ENCODE measurements at regions not wholly inside any gene's neighbourhood (a gene's known extent, or its start where the extent isn't known, plus 50 kb on each side); places are given as distances from the start of the nearest gene placed in this dataset.
A peak's percentile ranks its signal among the peaks of the same experiment; 100 is the strongest.
"Not testable (repeated sequence)": the region's sequence is repeated elsewhere in the genome, so short reads cannot be mapped to it uniquely, and the experiment has no call there.

DNA sequence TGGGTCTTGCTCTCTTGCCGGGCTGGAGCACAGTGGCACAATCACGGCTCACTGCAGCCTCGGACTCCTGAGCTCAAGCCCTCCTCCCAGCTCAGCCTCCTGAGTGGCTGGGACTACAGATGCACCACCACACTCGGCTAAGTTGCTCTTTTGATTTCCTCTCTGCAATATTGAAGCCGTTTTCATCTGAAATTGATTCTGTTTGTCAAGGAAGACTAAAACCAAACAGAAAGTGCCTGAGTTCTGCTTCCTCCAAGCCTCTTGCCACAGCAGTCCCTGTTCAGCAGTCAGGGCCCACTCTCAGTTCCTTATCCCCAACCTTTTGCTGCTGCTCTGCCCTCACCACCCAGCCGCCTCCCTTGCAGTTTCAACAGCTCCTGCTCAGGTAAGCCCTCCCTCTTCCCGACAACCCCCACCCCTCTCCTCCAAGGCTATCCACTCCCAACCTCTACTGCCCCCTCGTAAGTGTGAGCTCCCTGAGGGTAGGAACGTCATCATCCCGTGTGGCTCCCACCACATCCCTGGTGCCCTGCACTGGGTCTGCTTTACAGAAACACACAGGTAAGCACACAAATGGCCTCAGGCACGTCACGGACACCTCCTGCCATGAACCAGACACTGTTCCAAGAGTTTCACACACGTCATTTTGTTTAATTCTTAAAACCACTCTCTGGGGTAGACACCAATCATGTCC, 70.7 kb upstream of the TAB2 start:
- DNase-seq (ENCODE audit: low spot score): no peak
- Histone ChIP-seq H3K9me3 (ENCODE audit: low read depth) (no peaks in the 10 kb centered on the region), H3K36me3 (replicated peaks; ENCODE audit: insufficient read depth, low read depth) (no peaks in the 10 kb centered on the region), H3K79me2 (no peaks in the 10 kb centered on the region), H2AFZ (no peak overlapping the region), H3K4me1 (ENCODE audit: insufficient read depth) (peaks cover 10% of the 10 kb centered on the region), H3K4me3 (no peak overlapping the region), H3K9me2 (replicated peaks; ENCODE audit: insufficient read depth) (no peaks in the 10 kb centered on the region), H3K27ac (no peak overlapping the region), H3K4me2 (no peak overlapping the region), H4K20me1 (ENCODE audit: insufficient read depth, poor library complexity, severe bottlenecking) (no peaks in the 10 kb centered on the region), H3K27me3 (no peaks in the 10 kb centered on the region)
- TF ChIP-seq, protein P1, sequence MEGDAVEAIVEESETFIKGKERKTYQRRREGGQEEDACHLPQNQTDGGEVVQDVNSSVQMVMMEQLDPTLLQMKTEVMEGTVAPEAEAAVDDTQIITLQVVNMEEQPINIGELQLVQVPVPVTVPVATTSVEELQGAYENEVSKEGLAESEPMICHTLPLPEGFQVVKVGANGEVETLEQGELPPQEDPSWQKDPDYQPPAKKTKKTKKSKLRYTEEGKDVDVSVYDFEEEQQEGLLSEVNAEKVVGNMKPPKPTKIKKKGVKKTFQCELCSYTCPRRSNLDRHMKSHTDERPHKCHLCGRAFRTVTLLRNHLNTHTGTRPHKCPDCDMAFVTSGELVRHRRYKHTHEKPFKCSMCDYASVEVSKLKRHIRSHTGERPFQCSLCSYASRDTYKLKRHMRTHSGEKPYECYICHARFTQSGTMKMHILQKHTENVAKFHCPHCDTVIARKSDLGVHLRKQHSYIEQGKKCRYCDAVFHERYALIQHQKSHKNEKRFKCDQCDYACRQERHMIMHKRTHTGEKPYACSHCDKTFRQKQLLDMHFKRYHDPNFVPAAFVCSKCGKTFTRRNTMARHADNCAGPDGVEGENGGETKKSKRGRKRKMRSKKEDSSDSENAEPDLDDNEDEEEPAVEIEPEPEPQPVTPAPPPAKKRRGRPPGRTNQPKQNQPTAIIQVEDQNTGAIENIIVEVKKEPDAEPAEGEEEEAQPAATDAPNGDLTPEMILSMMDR (IDR thresholded peaks at IDR 0.05; ENCODE audit: poor library complexity): no peak
- TF ChIP-seq EZH2 (IDR thresholded peaks at IDR 0.05; ENCODE audit: borderline replicate concordance) (no peak), EZH2phosphoT487 (IDR thresholded peaks at IDR 0.05; ENCODE audit: low read depth, severe bottlenecking, unreplicated experiment) (no peak)
- WGBS (ENCODE audit: low lambda C conversion rate, missing lambda C conversion rate): 89% methylated on average over 13 of the region's 13 CpGs

DNA sequence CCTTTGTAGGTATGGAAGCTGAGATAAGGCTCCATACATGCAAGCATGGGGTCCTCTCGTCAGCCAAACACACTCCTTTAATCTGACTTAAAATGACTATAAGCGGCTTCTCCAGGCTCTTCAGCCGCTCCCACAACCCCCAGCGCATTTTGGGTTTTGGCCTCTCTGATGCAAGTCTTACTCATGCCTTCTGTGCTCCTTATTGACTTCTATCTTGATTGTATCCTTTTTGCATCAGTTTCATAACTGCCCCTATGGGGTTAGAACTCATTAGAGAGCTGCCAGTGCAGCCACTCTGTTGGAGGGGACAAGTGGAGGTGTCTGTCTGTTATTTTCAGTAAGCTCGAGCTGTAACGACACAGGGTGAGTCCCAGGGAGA, 70.1 kb upstream of the TAB2 start:
- no peaks in the 10 kb centered on the region for H4K20me1 ChIP-seq (ENCODE audit: insufficient read depth, poor library complexity, severe bottlenecking)
- TF ChIP-seq, protein P1 (IDR thresholded peaks at IDR 0.05; ENCODE audit: poor library complexity): no peak
- TF ChIP-seq EZH2 (IDR thresholded peaks at IDR 0.05; ENCODE audit: borderline replicate concordance) (no peak), EZH2phosphoT487 (IDR thresholded peaks at IDR 0.05; ENCODE audit: low read depth, severe bottlenecking, unreplicated experiment) (no peak)
- DNase-seq (ENCODE audit: low spot score): no peak
- H3K4me3 ChIP-seq: no peak overlapping the region
- no peaks in the 10 kb centered on the region for H3K9me3 ChIP-seq (ENCODE audit: low read depth)
- H3K27ac ChIP-seq: no peak overlapping the region
- H3K4me2 ChIP-seq: no peak overlapping the region
- H3K9me2 ChIP-seq (replicated peaks; ENCODE audit: insufficient read depth): no peaks in the 10 kb centered on the region
- H3K36me3 ChIP-seq (replicated peaks; ENCODE audit: insufficient read depth, low read depth): no peaks in the 10 kb centered on the region
- no peak overlapping the region for H2AFZ ChIP-seq
- H3K79me2 ChIP-seq: no peaks in the 10 kb centered on the region
- no peaks in the 10 kb centered on the region for H3K27me3 ChIP-seq
- peaks cover 10% of the 10 kb centered on the region for H3K4me1 ChIP-seq (ENCODE audit: insufficient read depth)
- WGBS (ENCODE audit: low lambda C conversion rate, missing lambda C conversion rate): 97% methylated on average over 6 of the region's 6 CpGs

DNA sequence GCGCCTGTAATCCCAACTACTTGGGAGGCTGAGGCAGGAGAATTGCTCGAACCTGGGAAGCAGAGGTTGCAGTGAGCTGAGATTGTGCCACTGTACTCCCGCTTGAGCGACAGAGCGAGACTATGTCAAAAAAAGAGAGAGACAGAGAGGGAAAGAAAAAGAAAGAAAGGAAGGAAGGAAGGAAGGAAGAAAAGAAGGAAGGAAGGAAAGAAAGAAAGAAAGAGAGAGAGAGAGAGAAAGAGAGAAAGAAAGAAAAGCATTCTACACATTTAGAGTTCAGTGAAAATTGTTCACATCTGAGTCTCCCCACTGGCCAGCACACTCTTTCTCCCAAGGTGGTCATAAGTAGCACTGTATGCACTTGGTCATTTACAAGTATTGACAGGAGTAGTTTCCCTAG, 69.2 kb upstream of the TAB2 start:
- H2AFZ ChIP-seq; H3K36me3 ChIP-seq (replicated peaks; ENCODE audit: insufficient read depth, low read depth); H4K20me1 ChIP-seq (ENCODE audit: insufficient read depth, poor library complexity, severe bottlenecking); H3K27me3 ChIP-seq; H3K9me3 ChIP-seq (ENCODE audit: low read depth); H3K4me2 ChIP-seq; H3K4me1 ChIP-seq (ENCODE audit: insufficient read depth); DNase-seq (ENCODE audit: low spot score); H3K4me3 ChIP-seq; H3K79me2 ChIP-seq; H3K9me2 ChIP-seq (replicated peaks; ENCODE audit: insufficient read depth): not testable (repeated sequence)
- WGBS (ENCODE audit: low lambda C conversion rate, missing lambda C conversion rate): 100% methylated on average over 4 of the region's 5 CpGs
- H3K27ac ChIP-seq: peak overlapping the region; percentile 37

DNA sequence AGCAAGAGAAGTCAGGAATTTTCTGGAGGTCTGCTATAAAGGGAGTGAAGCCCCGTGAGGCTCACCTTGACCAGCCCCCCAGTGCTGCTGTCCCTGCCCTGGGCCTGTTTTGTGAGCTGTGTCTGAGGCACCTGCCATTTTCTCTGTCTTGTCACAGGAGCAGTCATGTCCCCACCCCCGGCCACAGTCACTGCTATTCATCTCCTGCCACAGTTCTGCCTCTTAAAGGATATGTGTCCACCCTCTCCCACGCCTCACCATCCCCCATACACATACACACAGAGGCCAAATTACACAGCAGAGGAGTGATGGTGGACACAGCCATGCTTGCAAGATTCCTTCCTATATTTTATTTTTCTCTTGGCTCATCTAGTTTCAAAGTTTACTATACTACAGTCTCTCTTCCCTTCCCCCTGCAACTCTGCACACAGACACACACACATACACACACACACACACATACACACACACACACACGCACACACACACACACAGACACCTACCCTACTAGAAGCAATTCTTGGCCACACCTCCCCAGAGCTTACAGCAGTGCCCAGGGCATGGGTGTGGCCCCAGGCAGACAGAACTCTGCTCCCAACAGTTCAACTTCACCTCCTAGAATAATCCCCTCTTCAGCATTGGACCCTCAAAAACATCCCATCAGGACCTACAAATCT, 68.7 kb upstream of the TAB2 start:
- H3K4me3 ChIP-seq: no peak overlapping the region
- H3K27me3 ChIP-seq: no peaks in the 10 kb centered on the region
- H4K20me1 ChIP-seq (ENCODE audit: insufficient read depth, poor library complexity, severe bottlenecking): no peaks in the 10 kb centered on the region
- no peaks in the 10 kb centered on the region for H3K9me2 ChIP-seq (replicated peaks; ENCODE audit: insufficient read depth)
- WGBS (ENCODE audit: low lambda C conversion rate, missing lambda C conversion rate): 48% methylated on average over 4 of the region's 4 CpGs
- H3K27ac ChIP-seq: peak overlapping the region; percentile 68
- no peaks in the 10 kb centered on the region for H3K9me3 ChIP-seq (ENCODE audit: low read depth)
- no peaks in the 10 kb centered on the region for H3K79me2 ChIP-seq
- H2AFZ ChIP-seq: no peak overlapping the region
- no peaks in the 10 kb centered on the region for H3K36me3 ChIP-seq (replicated peaks; ENCODE audit: insufficient read depth, low read depth)
- peaks cover 10% of the 10 kb centered on the region for H3K4me1 ChIP-seq (ENCODE audit: insufficient read depth)
- H3K4me2 ChIP-seq: no peak overlapping the region
- no peak for TF ChIP-seq EZH2phosphoT487 (IDR thresholded peaks at IDR 0.05; ENCODE audit: low read depth, severe bottlenecking, unreplicated experiment)
- TF ChIP-seq, protein P1 (IDR thresholded peaks at IDR 0.05; ENCODE audit: poor library complexity): no peak
- no peak for TF ChIP-seq EZH2 (IDR thresholded peaks at IDR 0.05; ENCODE audit: borderline replicate concordance)
- peak; percentile 58 for DNase-seq (ENCODE audit: low spot score)

Data from hepatocyte (in vitro differentiated cells).